ENCODE measurements at regions not wholly inside any gene's neighbourhood (a gene's known extent, or its start where the extent isn't known, plus 50 kb on each side); places are given as distances from the start of the nearest gene placed in this dataset.

DNA sequence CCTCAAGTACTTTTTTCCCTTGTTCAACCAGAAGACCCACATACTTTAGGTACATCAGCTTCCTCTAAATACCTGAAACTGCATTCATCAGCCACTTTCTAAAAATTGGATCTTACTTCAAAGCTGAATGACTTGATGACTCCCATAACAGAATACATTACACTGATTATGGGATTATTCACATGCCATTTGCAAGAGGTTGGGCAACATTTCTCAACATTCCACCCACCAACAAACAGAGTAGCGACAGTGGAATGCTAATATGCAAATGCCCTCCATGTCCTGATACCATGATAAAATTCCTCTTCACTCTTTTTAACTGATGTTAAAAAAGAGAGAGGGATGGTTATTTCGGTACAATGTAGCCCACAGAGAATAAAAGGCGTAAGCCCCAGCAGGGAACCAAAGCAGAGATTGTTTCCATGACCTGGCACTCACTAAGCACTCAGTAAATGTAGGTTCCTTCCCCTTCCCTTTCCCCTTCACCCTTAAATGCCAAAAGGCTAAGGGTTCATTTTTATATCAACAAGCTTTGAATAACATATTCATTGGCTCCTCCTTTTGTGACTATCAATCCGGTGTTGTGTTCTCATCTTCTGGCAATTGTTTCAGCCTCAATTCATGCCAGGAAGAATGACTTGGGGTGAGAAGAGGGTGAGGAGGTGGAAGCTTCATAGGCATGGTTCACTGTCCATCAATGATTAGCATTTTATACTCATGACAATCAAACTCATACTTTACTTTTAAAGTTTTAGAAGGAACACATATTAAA, 317.2 kb downstream of the DHX15 start:
- FAIRE-seq, result no peak
- dilution Hi-C loops (cut with MboI; ENCODE audit: extremely low pct_ligation_motif_present, low sequenced_read_pairs) (no loop called here), intact Hi-C loops (cut with micrococcal nuclease) (no loop called here)
- no peak overlapping the region for H3K9ac ChIP-seq (replicated peaks; ENCODE audit: extremely low read depth, insufficient read depth, low read length)
- no TSS peak for BruUV-seq (replicated peaks)
- no peak overlapping the region for H3K27ac ChIP-seq (ENCODE audit: insufficient read depth, low read depth, low read length)
- no peak overlapping the region for H3K4me3 ChIP-seq (replicated peaks in 1 of 3; ENCODE audit: insufficient read depth in 1 of 3, low read depth in 1 of 3, low read length in 3 of 3)
- no peak overlapping the region for H3K4me2 ChIP-seq (ENCODE audit: insufficient read depth, low read length)
- POLR2A ChIA-PET, result no interaction called here
- no peak for TF ChIP-seq EZH2 (IDR thresholded peaks at IDR 0.05; ENCODE audit: borderline replicate concordance, low read depth, low read length, severe bottlenecking)
- TF ChIP-seq, protein P1, sequence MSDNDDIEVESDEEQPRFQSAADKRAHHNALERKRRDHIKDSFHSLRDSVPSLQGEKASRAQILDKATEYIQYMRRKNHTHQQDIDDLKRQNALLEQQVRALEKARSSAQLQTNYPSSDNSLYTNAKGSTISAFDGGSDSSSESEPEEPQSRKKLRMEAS (IDR thresholded peaks at IDR 0.05; ENCODE audit: insufficient read depth, insufficient read length), result no peak
- no peak for TF ChIP-seq GATA2 (IDR thresholded peaks at IDR 0.05; ENCODE audit: insufficient read depth, insufficient read length, low read depth, low read length)
- TF ChIP-seq MYC (IDR thresholded peaks at IDR 0.05; ENCODE audit: low read depth, low read length), result no peak
- no peak for TF ChIP-seq JUN (IDR thresholded peaks at IDR 0.05; ENCODE audit: borderline replicate concordance, insufficient read depth, insufficient read length, low read depth)
- TF ChIP-seq, protein P2, sequence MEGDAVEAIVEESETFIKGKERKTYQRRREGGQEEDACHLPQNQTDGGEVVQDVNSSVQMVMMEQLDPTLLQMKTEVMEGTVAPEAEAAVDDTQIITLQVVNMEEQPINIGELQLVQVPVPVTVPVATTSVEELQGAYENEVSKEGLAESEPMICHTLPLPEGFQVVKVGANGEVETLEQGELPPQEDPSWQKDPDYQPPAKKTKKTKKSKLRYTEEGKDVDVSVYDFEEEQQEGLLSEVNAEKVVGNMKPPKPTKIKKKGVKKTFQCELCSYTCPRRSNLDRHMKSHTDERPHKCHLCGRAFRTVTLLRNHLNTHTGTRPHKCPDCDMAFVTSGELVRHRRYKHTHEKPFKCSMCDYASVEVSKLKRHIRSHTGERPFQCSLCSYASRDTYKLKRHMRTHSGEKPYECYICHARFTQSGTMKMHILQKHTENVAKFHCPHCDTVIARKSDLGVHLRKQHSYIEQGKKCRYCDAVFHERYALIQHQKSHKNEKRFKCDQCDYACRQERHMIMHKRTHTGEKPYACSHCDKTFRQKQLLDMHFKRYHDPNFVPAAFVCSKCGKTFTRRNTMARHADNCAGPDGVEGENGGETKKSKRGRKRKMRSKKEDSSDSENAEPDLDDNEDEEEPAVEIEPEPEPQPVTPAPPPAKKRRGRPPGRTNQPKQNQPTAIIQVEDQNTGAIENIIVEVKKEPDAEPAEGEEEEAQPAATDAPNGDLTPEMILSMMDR (IDR thresholded peaks at IDR 0.05; ENCODE audit: extremely low read depth in 1 of 2, insufficient read depth in 1 of 2, low read depth in 1 of 2, low read length in 2 of 2), result no peak
- TF ChIP-seq POLR2AphosphoS5 (IDR thresholded peaks at IDR 0.05; ENCODE audit: insufficient read depth, low read depth, low read length), result no peak
- TF ChIP-seq FOS (IDR thresholded peaks at IDR 0.05; ENCODE audit: borderline replicate concordance, insufficient read depth, low read length), result no peak
- TF ChIP-seq POLR2A (IDR thresholded peaks at IDR 0.05; ENCODE audit: low read depth, low read length), result no peak
- no peak overlapping the region for H2AFZ ChIP-seq (ENCODE audit: low read depth, low read length)
- no peaks in the 10 kb centered on the region for H3K79me2 ChIP-seq (ENCODE audit: control insufficient read depth, insufficient read depth, low read length)
- no peaks in the 10 kb centered on the region for H3K27me3 ChIP-seq (ENCODE audit: control insufficient read depth in 2 of 2, insufficient read depth in 2 of 2, low read length in 2 of 2)
- CTCF ChIA-PET, result no interaction called here
- H3K9me3 ChIP-seq (replicated peaks; ENCODE audit: control insufficient read depth, insufficient read depth, low read length), result no peaks in the 10 kb centered on the region
- no peaks in the 10 kb centered on the region for H3K36me3 ChIP-seq (ENCODE audit: control insufficient read depth in 2 of 2, extremely low read depth in 1 of 2, insufficient read depth in 2 of 2, low read length in 2 of 2)
- no peaks in the 10 kb centered on the region for H4K20me1 ChIP-seq (replicated peaks; ENCODE audit: control insufficient read depth, extremely low read depth, insufficient read depth, low read length)
- H3K4me1 ChIP-seq (ENCODE audit: control insufficient read depth, extremely low read depth, insufficient read depth, low read length), result no peaks in the 10 kb centered on the region
- DNase-seq (ENCODE audit: low read depth, low spot score), result no peak
- H3K9me1 ChIP-seq (replicated peaks; ENCODE audit: control insufficient read depth, extremely low read depth, insufficient read depth, low read length), result no peaks in the 10 kb centered on the region

Measured in endothelial cell of umbilical vein (primary cell).